ENCODE measurements at regions not wholly inside any gene's neighbourhood (a gene's known extent, or its start where the extent isn't known, plus 50 kb on each side); places are given as distances from the start of the nearest gene placed in this dataset.
A peak's percentile ranks its signal among the peaks of the same experiment; 100 is the strongest.
"Not testable (repeated sequence)": the region's sequence is repeated elsewhere in the genome, so short reads cannot be mapped to it uniquely, and the experiment has no call there.

GRCh38 chrX:31014474-31014873, 57.4 kb downstream of the FTHL17 start:
- DNase-seq (ENCODE audit: low spot score); ATAC-seq; intact Hi-C loops (cut with DNase I): not testable (repeated sequence)

- intact Hi-C loops (cut with DNase I): no loop called here
- ATAC-seq: no peak
- DNase-seq (ENCODE audit: low spot score): no peak
Measured at GRCh38 chrX:31012509-31013025, 59.3 kb downstream of the FTHL17 start.

GRCh38 chrX:31007321-31007720, 64.5 kb downstream of the FTHL17 start:
- ATAC-seq: no peak
- DNase-seq (ENCODE audit: low spot score): no peak
- intact Hi-C loops (cut with DNase I): no loop called here

- DNase-seq (ENCODE audit: low spot score) (no peak), ATAC-seq (no peak)
- intact Hi-C loops (cut with DNase I): no loop called here
Measured at GRCh38 chrX:31006027-31006426, 65.8 kb downstream of the FTHL17 start.

- intact Hi-C loops (cut with DNase I): no loop called here
- ATAC-seq: no peak
Measured at GRCh38 chrX:30997411-30997810, 74.4 kb downstream of the FTHL17 start.

GRCh38 chrX:30995705-30996104, 76.1 kb downstream of the FTHL17 start:
- no peak for ATAC-seq
- no peak for DNase-seq (ENCODE audit: low spot score)
- intact Hi-C loops (cut with DNase I): no loop called here

More at GRCh38 chrX:30997411-30997810, 74.4 kb downstream of the FTHL17 start:
- no peak for DNase-seq (ENCODE audit: low spot score)

- intact Hi-C loops (cut with DNase I): no loop called here
- DNase-seq (ENCODE audit: low spot score) (no peak), ATAC-seq (no peak)
Measured at GRCh38 chrX:30995060-30995700, 76.7 kb downstream of the FTHL17 start.

- ATAC-seq; intact Hi-C loops (cut with DNase I); DNase-seq (ENCODE audit: low spot score): not testable (repeated sequence)
Measured at GRCh38 chrX:30994018-30994417, 77.8 kb downstream of the FTHL17 start.

- DNase-seq (ENCODE audit: low spot score): no peak
- ATAC-seq: no peak
- intact Hi-C loops (cut with DNase I): no loop called here
Measured at GRCh38 chrX:30992381-30992904, 79.4 kb downstream of the FTHL17 start.

GRCh38 chrX:30990361-30990760, 81.5 kb downstream of the FTHL17 start:
- intact Hi-C loops (cut with DNase I): no loop called here
- no peak for DNase-seq (ENCODE audit: low spot score)
- ATAC-seq: no peak

GRCh38 chrX:30982467-30982866, 89.4 kb downstream of the FTHL17 start:
- intact Hi-C loops (cut with DNase I): no loop called here
- DNase-seq (ENCODE audit: low spot score): no peak
- ATAC-seq: no peak

- intact Hi-C loops (cut with DNase I): no loop called here
- DNase-seq (ENCODE audit: low spot score): no peak
- ATAC-seq: no peak
Measured at GRCh38 chrX:30981968-30982367, 89.9 kb downstream of the FTHL17 start.

GRCh38 chrX:30979271-30979670, 90.2 kb upstream of the TAB3 start:
- DNase-seq (ENCODE audit: low spot score) (no peak), ATAC-seq (no peak)
- intact Hi-C loops (cut with DNase I): no loop called here

GRCh38 chrX:30975467-30975866, 86.4 kb upstream of the TAB3 start:
- DNase-seq (ENCODE audit: low spot score) (no peak), ATAC-seq (no peak)
- intact Hi-C loops (cut with DNase I): no loop called here

- ATAC-seq (no peak), DNase-seq (ENCODE audit: low spot score) (no peak)
- intact Hi-C loops (cut with DNase I): no loop called here
Measured at GRCh38 chrX:30973784-30974427, 84.9 kb upstream of the TAB3 start.

- peak; percentile 84 for ATAC-seq
- no peak for DNase-seq (ENCODE audit: low spot score)
- intact Hi-C loops (cut with DNase I): no loop called here
Measured at GRCh38 chrX:30971774-30972603, 82.9 kb upstream of the TAB3 start.

- ATAC-seq (no peak), DNase-seq (ENCODE audit: low spot score) (no peak)
- intact Hi-C loops (cut with DNase I): no loop called here
Measured at GRCh38 chrX:30967516-30967915, 78.5 kb upstream of the TAB3 start.

GRCh38 chrX:30965767-30966166, 76.7 kb upstream of the TAB3 start:
- intact Hi-C loops (cut with DNase I): no loop called here
- ATAC-seq (no peak), DNase-seq (ENCODE audit: low spot score) (no peak)

- intact Hi-C loops (cut with DNase I): no loop called here
- ATAC-seq (no peak), DNase-seq (ENCODE audit: low spot score) (no peak)
Measured at GRCh38 chrX:30961387-30962174, 72.5 kb upstream of the TAB3 start.

All from sciatic nerve (tissue), 2 donors.